GM19238 (cell line): ENCODE measurements at regions not wholly inside any gene's neighbourhood (a gene's known extent, or its start where the extent isn't known, plus 50 kb on each side); places are given as distances from the start of the nearest gene placed in this dataset.

Source experiments
- DNase-seq: peaks from one replicate; pipeline ENCODE4 v3.0.0; 2011; ENCODE audit warnings: low spot score; ENCODE audit not compliant: insufficient read length

- DNase-seq: no peak
Observed at GRCh38 chr6:113486199-113486598, 370.9 kb upstream of the MARCKS start.

GRCh38 chr6:113487489-113488058, 369.6 kb upstream of the MARCKS start:
- DNase-seq: no peak

GRCh38 chr6:113488061-113488460, 369.1 kb upstream of the MARCKS start:
- no peak for DNase-seq

- no peak for DNase-seq
Observed at GRCh38 chr6:113488812-113489685, 368.1 kb upstream of the MARCKS start.

GRCh38 chr6:113489952-113490746, 367.0 kb upstream of the MARCKS start:
- DNase-seq: no peak

GRCh38 chr6:113491376-113491775, 365.8 kb upstream of the MARCKS start:
- no peak for DNase-seq

- DNase-seq: no peak
Observed at GRCh38 chr6:113493991-113494390, 363.2 kb upstream of the MARCKS start.

- no peak for DNase-seq
Observed at GRCh38 chr6:113495521-113495920, 361.6 kb upstream of the MARCKS start.

- DNase-seq: no peak
Observed at GRCh38 chr6:113496166-113496565, 361.0 kb upstream of the MARCKS start.

- no peak for DNase-seq
Observed at GRCh38 chr6:113500221-113500620, 356.9 kb upstream of the MARCKS start.

- no peak for DNase-seq
Observed at GRCh38 chr6:113505084-113505699, 352.0 kb upstream of the MARCKS start.

- DNase-seq: no peak
Observed at GRCh38 chr6:113508249-113508648, 348.9 kb upstream of the MARCKS start.

- DNase-seq: no peak
Observed at GRCh38 chr6:113511100-113511499, 346.0 kb upstream of the MARCKS start.

GRCh38 chr6:113512576-113512975, 344.6 kb upstream of the MARCKS start:
- no peak for DNase-seq

- DNase-seq: no peak
Observed at GRCh38 chr6:113513086-113513485, 344.1 kb upstream of the MARCKS start.

GRCh38 chr6:113522376-113522775, 334.8 kb upstream of the MARCKS start:
- DNase-seq: no peak

GRCh38 chr6:113524826-113525225, 332.3 kb upstream of the MARCKS start:
- no peak for DNase-seq

- DNase-seq: no peak
Observed at GRCh38 chr6:113526553-113526952, 330.6 kb upstream of the MARCKS start.

- no peak for DNase-seq
Observed at GRCh38 chr6:113526995-113527394, 330.1 kb upstream of the MARCKS start.

GRCh38 chr6:113528111-113528510, 329.0 kb upstream of the MARCKS start:
- no peak for DNase-seq

GRCh38 chr6:113529196-113529595, 327.9 kb upstream of the MARCKS start:
- no peak for DNase-seq

GRCh38 chr6:113529879-113530278, 327.3 kb upstream of the MARCKS start:
- no peak for DNase-seq
